ENCODE measurements at regions not wholly inside any gene's neighbourhood (a gene's known extent, or its start where the extent isn't known, plus 50 kb on each side); places are given as distances from the start of the nearest gene placed in this dataset.
A peak's percentile ranks its signal among the peaks of the same experiment; 100 is the strongest.

- Histone ChIP-seq H3K27ac (ENCODE audit: low read depth, low read length) (no peak overlapping the region), H3K9me3 (ENCODE audit: control insufficient read depth in 3 of 3, low read length in 3 of 3) (no peaks in the 10 kb centered on the region), H3K36me3 (ENCODE audit: control insufficient read depth in 3 of 3, insufficient read depth in 3 of 3, low read length in 3 of 3) (no peaks in the 10 kb centered on the region), H3K9ac (ENCODE audit: low read depth in 1 of 3, low read length in 3 of 3) (no peak overlapping the region), H3K4me1 (ENCODE audit: control insufficient read depth in 3 of 3, insufficient read depth in 3 of 3, low read length in 3 of 3) (peaks cover 3 to 5% (median 3%) of the 10 kb centered on the region in 3 donors), H3K27me3 (ENCODE audit: control insufficient read depth in 3 of 3, insufficient read depth in 3 of 3, low read length in 3 of 3) (no peaks in the 10 kb centered on the region), H3K4me3 (ENCODE audit: low read length in 3 of 3) (no peak overlapping the region)
Measured at GRCh38 chr5:123921193-123921592, 409.2 kb downstream of the CSNK1G3 start.

GRCh38 chr5:123916345-123917121 lies 404.6 kb downstream of the CSNK1G3 start:
- Histone ChIP-seq H3K9me3 (ENCODE audit: control insufficient read depth in 3 of 3, low read length in 3 of 3) (peaks cover 0 to 3% (median 0%) of the 10 kb centered on the region in 3 donors), H3K27me3 (ENCODE audit: control insufficient read depth in 3 of 3, insufficient read depth in 3 of 3, low read length in 3 of 3) (no peaks in the 10 kb centered on the region), H3K4me3 (ENCODE audit: low read length in 3 of 3) (peak overlapping the region; percentile 13 to 57 (median 41)), H3K27ac (ENCODE audit: low read depth, low read length) (peak overlapping the region; percentile 79), H3K9ac (ENCODE audit: low read depth in 1 of 3, low read length in 3 of 3) (peak overlapping the region; percentile 57 to 68 (median 66)), H3K4me1 (ENCODE audit: control insufficient read depth in 3 of 3, insufficient read depth in 3 of 3, low read length in 3 of 3) (peaks cover 4 to 7% (median 5%) of the 10 kb centered on the region in 3 donors), H3K36me3 (ENCODE audit: control insufficient read depth in 3 of 3, insufficient read depth in 3 of 3, low read length in 3 of 3) (no peaks in the 10 kb centered on the region)

GRCh38 chr5:123914333-123914732 lies 402.4 kb downstream of the CSNK1G3 start:
- no peak overlapping the region for H3K9ac ChIP-seq (ENCODE audit: low read depth in 1 of 3, low read length in 3 of 3)
- H3K4me1 ChIP-seq (ENCODE audit: control insufficient read depth in 3 of 3, insufficient read depth in 3 of 3, low read length in 3 of 3), result peaks cover 4 to 7% (median 5%) of the 10 kb centered on the region in 3 donors
- no peak overlapping the region for H3K4me3 ChIP-seq (ENCODE audit: low read length in 3 of 3)
- no peaks in the 10 kb centered on the region for H3K36me3 ChIP-seq (ENCODE audit: control insufficient read depth in 3 of 3, insufficient read depth in 3 of 3, low read length in 3 of 3)
- H3K9me3 ChIP-seq (ENCODE audit: control insufficient read depth in 3 of 3, low read length in 3 of 3), result peaks cover 0 to 3% (median 0%) of the 10 kb centered on the region in 3 donors
- H3K27me3 ChIP-seq (ENCODE audit: control insufficient read depth in 3 of 3, insufficient read depth in 3 of 3, low read length in 3 of 3), result no peaks in the 10 kb centered on the region
- H3K27ac ChIP-seq (ENCODE audit: low read depth, low read length), result no peak overlapping the region

DNA sequence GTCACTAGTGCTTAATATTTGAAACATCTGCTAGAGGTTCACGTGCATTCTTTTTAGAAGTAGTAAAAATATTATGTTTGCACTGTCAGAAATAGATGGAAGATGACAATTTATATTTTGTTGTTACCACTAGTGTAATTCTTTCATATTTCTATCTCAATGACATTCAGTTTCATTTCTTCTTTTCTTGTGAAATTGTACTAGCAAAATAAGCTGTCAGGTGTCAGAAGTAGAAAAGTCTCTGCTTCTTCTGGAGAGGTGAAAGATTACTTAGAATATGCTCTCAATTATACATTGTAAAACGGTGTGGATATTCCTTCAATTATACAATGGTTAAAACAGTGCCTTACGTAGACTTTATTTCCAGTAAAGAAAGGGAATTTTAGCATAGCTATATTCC lies 395.4 kb downstream of the CSNK1G3 start:
- Histone ChIP-seq H3K27me3 (ENCODE audit: control insufficient read depth in 3 of 3, insufficient read depth in 3 of 3, low read length in 3 of 3) (no peaks in the 10 kb centered on the region), H3K9ac (ENCODE audit: low read depth in 1 of 3, low read length in 3 of 3) (no peak overlapping the region), H3K4me3 (ENCODE audit: low read length in 3 of 3) (no peak overlapping the region), H3K36me3 (ENCODE audit: control insufficient read depth in 3 of 3, insufficient read depth in 3 of 3, low read length in 3 of 3) (no peaks in the 10 kb centered on the region), H3K9me3 (ENCODE audit: control insufficient read depth in 3 of 3, low read length in 3 of 3) (no peaks in the 10 kb centered on the region), H3K4me1 (ENCODE audit: control insufficient read depth in 3 of 3, insufficient read depth in 3 of 3, low read length in 3 of 3) (no peaks in the 10 kb centered on the region), H3K27ac (ENCODE audit: low read depth, low read length) (no peak overlapping the region)

DNA sequence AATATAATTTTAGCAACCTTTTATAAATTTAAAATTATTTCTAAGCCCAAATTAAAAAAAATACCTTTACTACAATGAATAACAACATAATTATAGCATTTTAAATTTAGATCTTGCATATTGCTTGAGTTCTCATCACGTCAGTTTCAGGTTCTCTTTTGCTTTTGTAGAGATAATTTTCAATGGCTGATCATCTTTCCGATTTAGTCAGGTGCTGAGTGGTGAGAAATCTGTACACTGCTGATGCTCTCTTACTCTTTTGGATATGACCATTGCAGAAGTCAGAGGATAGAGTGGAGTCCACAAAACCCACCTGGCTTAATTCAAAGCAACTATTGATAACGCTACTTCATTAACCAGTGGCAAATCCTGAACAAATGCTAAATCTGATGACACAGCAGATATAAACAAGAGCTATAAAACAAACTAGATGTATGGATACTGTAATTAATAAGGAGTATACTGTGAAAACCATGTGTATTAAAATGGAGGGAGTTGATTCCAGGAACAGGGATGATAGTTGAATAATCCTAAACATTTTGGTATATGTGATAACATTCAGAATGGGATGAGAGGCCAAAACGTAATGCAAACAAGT lies 394.8 kb downstream of the CSNK1G3 start:
- no peak overlapping the region for H3K9ac ChIP-seq (ENCODE audit: low read depth in 1 of 3, low read length in 3 of 3)
- no peaks in the 10 kb centered on the region for H3K36me3 ChIP-seq (ENCODE audit: control insufficient read depth in 3 of 3, insufficient read depth in 3 of 3, low read length in 3 of 3)
- no peak overlapping the region for H3K27ac ChIP-seq (ENCODE audit: low read depth, low read length)
- no peaks in the 10 kb centered on the region for H3K4me1 ChIP-seq (ENCODE audit: control insufficient read depth in 3 of 3, insufficient read depth in 3 of 3, low read length in 3 of 3)
- no peaks in the 10 kb centered on the region for H3K27me3 ChIP-seq (ENCODE audit: control insufficient read depth in 3 of 3, insufficient read depth in 3 of 3, low read length in 3 of 3)
- H3K9me3 ChIP-seq (ENCODE audit: control insufficient read depth in 3 of 3, low read length in 3 of 3), result no peaks in the 10 kb centered on the region
- no peak overlapping the region for H3K4me3 ChIP-seq (ENCODE audit: low read length in 3 of 3)

DNA sequence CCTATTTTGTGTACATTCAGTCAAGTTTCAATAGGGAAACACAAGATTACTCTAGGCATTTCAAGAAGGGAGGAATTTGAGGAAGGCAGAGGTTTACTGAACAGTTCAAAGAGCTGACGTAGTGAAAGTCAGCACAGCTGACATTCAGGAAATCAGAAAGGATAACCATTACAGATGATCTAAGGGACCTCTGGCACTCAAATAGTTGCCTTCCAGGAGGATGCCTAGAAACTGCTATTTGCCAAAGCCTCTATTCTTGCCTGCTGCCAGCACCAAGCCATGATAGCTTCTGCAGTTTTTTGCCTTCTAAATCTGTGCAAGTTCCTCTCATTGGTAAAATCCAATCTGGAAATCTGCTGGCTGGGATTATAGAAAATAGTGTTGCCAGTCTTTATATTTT lies 373.1 kb downstream of the CSNK1G3 start:
- Histone ChIP-seq H3K27me3 (ENCODE audit: control insufficient read depth in 3 of 3, insufficient read depth in 3 of 3, low read length in 3 of 3) (no peaks in the 10 kb centered on the region), H3K4me1 (ENCODE audit: control insufficient read depth in 3 of 3, insufficient read depth in 3 of 3, low read length in 3 of 3) (no peaks in the 10 kb centered on the region), H3K9ac (ENCODE audit: low read depth in 1 of 3, low read length in 3 of 3) (no peak overlapping the region), H3K36me3 (ENCODE audit: control insufficient read depth in 3 of 3, insufficient read depth in 3 of 3, low read length in 3 of 3) (no peaks in the 10 kb centered on the region), H3K4me3 (ENCODE audit: low read length in 3 of 3) (no peak overlapping the region), H3K27ac (ENCODE audit: low read depth, low read length) (no peak overlapping the region), H3K9me3 (ENCODE audit: control insufficient read depth in 3 of 3, low read length in 3 of 3) (no peaks in the 10 kb centered on the region)

DNA sequence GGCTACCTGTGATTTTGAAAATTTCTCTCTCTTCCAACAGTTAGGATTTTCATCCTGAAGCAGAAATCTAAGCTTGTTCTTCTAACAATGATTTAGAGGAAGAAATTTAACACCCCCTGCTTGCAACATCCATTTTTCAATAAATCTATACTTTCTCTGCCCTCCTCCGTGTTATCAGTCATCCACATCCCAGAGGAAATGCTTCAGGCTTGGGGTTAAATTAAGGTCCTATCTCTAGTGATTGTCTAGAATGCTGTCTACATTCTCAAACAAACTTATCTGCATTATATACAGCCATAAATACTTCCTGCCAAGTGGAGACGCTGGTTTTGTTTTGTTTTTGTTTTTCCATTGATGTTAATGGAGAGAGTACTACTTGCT lies 371.0 kb downstream of the CSNK1G3 start:
- peak overlapping the region in 1 of 3 donors; percentile 2 for H3K4me3 ChIP-seq (ENCODE audit: low read length in 3 of 3)
- no peaks in the 10 kb centered on the region for H3K9me3 ChIP-seq (ENCODE audit: control insufficient read depth in 3 of 3, low read length in 3 of 3)
- H3K4me1 ChIP-seq (ENCODE audit: control insufficient read depth in 3 of 3, insufficient read depth in 3 of 3, low read length in 3 of 3), result no peaks in the 10 kb centered on the region
- H3K27ac ChIP-seq (ENCODE audit: low read depth, low read length), result no peak overlapping the region
- H3K27me3 ChIP-seq (ENCODE audit: control insufficient read depth in 3 of 3, insufficient read depth in 3 of 3, low read length in 3 of 3), result no peaks in the 10 kb centered on the region
- H3K9ac ChIP-seq (ENCODE audit: low read depth in 1 of 3, low read length in 3 of 3), result no peak overlapping the region
- no peaks in the 10 kb centered on the region for H3K36me3 ChIP-seq (ENCODE audit: control insufficient read depth in 3 of 3, insufficient read depth in 3 of 3, low read length in 3 of 3)

DNA sequence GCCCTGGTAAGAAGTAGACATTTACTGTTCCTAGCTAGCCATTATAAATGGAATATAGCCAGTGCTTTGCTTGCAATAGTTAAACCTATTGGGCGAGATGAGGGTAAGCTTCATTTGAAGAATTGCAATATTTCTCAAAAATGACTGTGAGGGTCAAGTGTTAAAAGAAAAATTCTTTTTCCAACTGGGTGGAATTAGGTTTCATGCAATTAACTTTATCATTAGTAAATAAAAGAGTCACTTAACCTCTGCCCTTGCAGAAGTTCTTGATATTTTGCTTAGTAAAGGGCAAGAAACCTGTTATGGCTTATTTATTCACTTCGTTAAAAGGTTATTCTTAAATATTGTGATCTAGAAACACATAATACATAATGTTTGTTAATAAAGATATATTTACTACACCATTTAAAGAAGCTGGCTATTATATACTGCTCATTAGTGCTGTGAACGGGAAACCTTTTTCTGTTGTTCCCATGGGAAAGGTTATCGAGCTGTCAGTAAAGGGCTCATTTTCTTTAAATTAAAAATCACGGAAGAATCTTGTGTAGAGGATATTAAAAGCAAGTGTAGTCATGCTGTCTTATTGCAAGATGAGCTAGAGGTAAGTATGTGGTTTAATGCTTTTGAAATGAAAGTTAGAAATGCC lies 370.5 kb downstream of the CSNK1G3 start:
- Histone ChIP-seq H3K27me3 (ENCODE audit: control insufficient read depth in 3 of 3, insufficient read depth in 3 of 3, low read length in 3 of 3) (no peaks in the 10 kb centered on the region), H3K9ac (ENCODE audit: low read depth in 1 of 3, low read length in 3 of 3) (no peak overlapping the region), H3K27ac (ENCODE audit: low read depth, low read length) (no peak overlapping the region), H3K4me1 (ENCODE audit: control insufficient read depth in 3 of 3, insufficient read depth in 3 of 3, low read length in 3 of 3) (no peaks in the 10 kb centered on the region), H3K36me3 (ENCODE audit: control insufficient read depth in 3 of 3, insufficient read depth in 3 of 3, low read length in 3 of 3) (no peaks in the 10 kb centered on the region), H3K4me3 (ENCODE audit: low read length in 3 of 3) (no peak overlapping the region), H3K9me3 (ENCODE audit: control insufficient read depth in 3 of 3, low read length in 3 of 3) (no peaks in the 10 kb centered on the region)

DNA sequence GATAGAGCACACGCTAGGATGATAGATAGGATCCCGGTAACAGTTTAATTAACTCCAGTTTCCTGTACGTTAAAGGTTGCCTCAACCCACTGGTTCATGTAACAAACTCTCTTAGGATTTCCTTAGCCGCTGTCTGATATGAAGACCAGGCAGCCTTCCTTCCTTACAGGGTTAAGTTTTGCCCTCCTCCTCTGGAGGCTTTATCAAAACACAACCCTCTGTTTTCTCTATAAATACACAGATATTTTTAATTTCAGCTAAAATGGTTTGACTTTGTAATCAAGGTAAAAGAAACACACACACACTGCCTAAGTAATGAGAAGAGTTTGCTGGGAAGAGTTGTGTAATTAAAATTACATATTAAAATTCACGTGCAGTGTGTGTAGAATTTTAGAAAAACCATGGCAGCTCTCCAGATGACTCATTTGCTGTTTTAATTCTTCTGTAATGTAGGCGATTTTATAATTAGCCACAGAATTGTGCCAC lies 369.8 kb downstream of the CSNK1G3 start:
- no peaks in the 10 kb centered on the region for H3K9me3 ChIP-seq (ENCODE audit: control insufficient read depth in 3 of 3, low read length in 3 of 3)
- H3K4me1 ChIP-seq (ENCODE audit: control insufficient read depth in 3 of 3, insufficient read depth in 3 of 3, low read length in 3 of 3), result no peaks in the 10 kb centered on the region
- no peak overlapping the region for H3K27ac ChIP-seq (ENCODE audit: low read depth, low read length)
- no peak overlapping the region for H3K9ac ChIP-seq (ENCODE audit: low read depth in 1 of 3, low read length in 3 of 3)
- H3K4me3 ChIP-seq (ENCODE audit: low read length in 3 of 3), result no peak overlapping the region
- H3K27me3 ChIP-seq (ENCODE audit: control insufficient read depth in 3 of 3, insufficient read depth in 3 of 3, low read length in 3 of 3), result no peaks in the 10 kb centered on the region
- H3K36me3 ChIP-seq (ENCODE audit: control insufficient read depth in 3 of 3, insufficient read depth in 3 of 3, low read length in 3 of 3), result no peaks in the 10 kb centered on the region

DNA sequence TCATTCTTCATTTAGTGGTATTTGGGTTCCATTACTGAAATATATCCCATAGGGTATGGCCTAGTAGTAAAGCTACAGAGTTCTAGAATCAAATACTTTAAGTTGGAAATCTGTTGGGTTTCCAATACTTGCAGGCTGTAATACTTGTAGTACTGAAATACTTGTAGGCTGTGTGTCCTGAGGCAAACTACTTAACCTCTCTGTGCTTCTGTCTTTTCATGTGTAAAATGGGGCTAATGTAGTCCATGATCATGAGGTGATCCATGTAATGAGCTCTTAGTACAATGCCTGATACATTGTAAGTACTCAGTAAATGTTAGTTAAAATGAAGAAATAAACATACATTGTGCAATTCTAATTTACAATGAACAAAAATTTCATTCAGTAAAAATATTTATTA lies 368.9 kb downstream of the CSNK1G3 start:
- Histone ChIP-seq H3K4me1 (ENCODE audit: control insufficient read depth in 3 of 3, insufficient read depth in 3 of 3, low read length in 3 of 3) (peaks cover 0 to under 1% (median 0%) of the 10 kb centered on the region in 3 donors), H3K9ac (ENCODE audit: low read depth in 1 of 3, low read length in 3 of 3) (no peak overlapping the region), H3K27ac (ENCODE audit: low read depth, low read length) (no peak overlapping the region), H3K27me3 (ENCODE audit: control insufficient read depth in 3 of 3, insufficient read depth in 3 of 3, low read length in 3 of 3) (no peaks in the 10 kb centered on the region), H3K9me3 (ENCODE audit: control insufficient read depth in 3 of 3, low read length in 3 of 3) (no peaks in the 10 kb centered on the region), H3K4me3 (ENCODE audit: low read length in 3 of 3) (no peak overlapping the region), H3K36me3 (ENCODE audit: control insufficient read depth in 3 of 3, insufficient read depth in 3 of 3, low read length in 3 of 3) (no peaks in the 10 kb centered on the region)
